Progenitor cell of endocrine pancreas (in vitro differentiated cells): ENCODE measurements at regions not wholly inside any gene's neighbourhood (a gene's known extent, or its start where the extent isn't known, plus 50 kb on each side); places are given as distances from the start of the nearest gene placed in this dataset.

ENCODE experiments used
- DNase-seq: peaks from one replicate; pipeline ENCODE4 v3.0.0; 2021; ENCODE audit warnings: low spot score; ENCODE audit not compliant: unreplicated experiment
- H3K27ac Mint-ChIP-seq: 2 replicates; pipeline ENCODE4 v1.8.0; 2021; ENCODE audit warnings: mild to moderate bottlenecking, moderate library complexity, mixed read lengths
- H3K27me3 Mint-ChIP-seq: 2 replicates; pipeline ENCODE4 v1.8.0; 2021; ENCODE audit warnings: mixed read lengths
- H3K36me3 Mint-ChIP-seq: 2 replicates; pipeline ENCODE4 v1.8.0; 2022; ENCODE audit warnings: mixed read lengths; ENCODE audit not compliant: insufficient read depth
- H3K4me1 Mint-ChIP-seq: 2 replicates; pipeline ENCODE4 v1.8.0; 2021; ENCODE audit warnings: low read depth, mixed read lengths
- H3K4me3 Mint-ChIP-seq: 2 replicates; pipeline ENCODE4 v1.8.0; 2021; ENCODE audit warnings: low read depth, mild to moderate bottlenecking, moderate library complexity, mixed read lengths
- H3K9me3 Mint-ChIP-seq: 2 replicates; pipeline ENCODE4 v1.8.0; 2021; ENCODE audit warnings: low read depth, mixed read lengths
- CTCF ChIP-seq: fragments of 200-600 bp; sonication (generic); IDR thresholded peaks from one replicate; pipeline ENCODE4 v1.5.0; 2021; ENCODE audit warnings: antibody characterized with exemption, mild to moderate bottlenecking; ENCODE audit not compliant: unreplicated experiment

- Mint-ChIP-seq H3K4me3 (no peak overlapping the region), H3K36me3 (no peaks in the 10 kb centered on the region), H3K4me1 (peaks cover 8% of the 10 kb centered on the region), H3K9me3 (no peaks in the 10 kb centered on the region), H3K27me3 (peaks cover 9% of the 10 kb centered on the region), H3K27ac (no peak overlapping the region)
- DNase-seq: no peak
- no peak for TF ChIP-seq CTCF
These were observed 309.2 kb downstream of the FGF9 start for GRCh38 chr13:21980049-21980448.

- no peaks in the 10 kb centered on the region for H3K27me3 Mint-ChIP-seq
- TF ChIP-seq CTCF: no peak
- H3K36me3 Mint-ChIP-seq: no peaks in the 10 kb centered on the region
- no peak for DNase-seq
- peaks cover 8% of the 10 kb centered on the region for H3K4me1 Mint-ChIP-seq
- H3K27ac Mint-ChIP-seq: no peak overlapping the region
- no peak overlapping the region for H3K4me3 Mint-ChIP-seq
- H3K9me3 Mint-ChIP-seq: peaks cover 3% of the 10 kb centered on the region
These were observed 313.3 kb downstream of the FGF9 start for GRCh38 chr13:21984156-21984555.

- TF ChIP-seq CTCF: no peak
- no peaks in the 10 kb centered on the region for H3K27me3 Mint-ChIP-seq
- H3K4me3 Mint-ChIP-seq: no peak overlapping the region
- peaks cover 3% of the 10 kb centered on the region for H3K9me3 Mint-ChIP-seq
- no peak overlapping the region for H3K27ac Mint-ChIP-seq
- H3K4me1 Mint-ChIP-seq: no peaks in the 10 kb centered on the region
- no peak for DNase-seq
- no peaks in the 10 kb centered on the region for H3K36me3 Mint-ChIP-seq
These were observed 315.7 kb downstream of the FGF9 start for GRCh38 chr13:21986602-21987001.

- Mint-ChIP-seq H3K27me3 (no peaks in the 10 kb centered on the region), H3K4me3 (no peak overlapping the region), H3K9me3 (peaks cover 3% of the 10 kb centered on the region), H3K4me1 (no peaks in the 10 kb centered on the region), H3K27ac (no peak overlapping the region), H3K36me3 (no peaks in the 10 kb centered on the region)
- TF ChIP-seq CTCF: no peak
- no peak for DNase-seq
These were observed 316.9 kb downstream of the FGF9 start for GRCh38 chr13:21987793-21988192.

- H3K36me3 Mint-ChIP-seq: no peaks in the 10 kb centered on the region
- no peak overlapping the region for H3K27ac Mint-ChIP-seq
- H3K4me1 Mint-ChIP-seq: no peaks in the 10 kb centered on the region
- DNase-seq: no peak
- no peak for TF ChIP-seq CTCF
- H3K4me3 Mint-ChIP-seq: no peak overlapping the region
- H3K9me3 Mint-ChIP-seq: peaks cover 3% of the 10 kb centered on the region
- no peaks in the 10 kb centered on the region for H3K27me3 Mint-ChIP-seq
These were observed 317.8 kb downstream of the FGF9 start for GRCh38 chr13:21988624-21989023.
